LoVo (cell line): ENCODE measurements at regions not wholly inside any gene's neighbourhood (a gene's known extent, or its start where the extent isn't known, plus 50 kb on each side); places are given as distances from the start of the nearest gene placed in this dataset.
"Not testable (repeated sequence)": the region's sequence is repeated elsewhere in the genome, so short reads cannot be mapped to it uniquely, and the experiment has no call there.

ENCODE experiments used
- DNase-seq: peaks from one replicate; pipeline ENCODE4 v3.0.0-alpha.2; 2016; ENCODE audit warnings: low spot score

GRCh38 chrX:86887341-86887740 lies 630.3 kb upstream of the KLHL4 start:
- DNase-seq: no peak

- DNase-seq: no peak
Observed at GRCh38 chrX:86910027-86910426, 607.6 kb upstream of the KLHL4 start.

GRCh38 chrX:86910602-86911311 lies 606.8 kb upstream of the KLHL4 start:
- DNase-seq: no peak

GRCh38 chrX:86914569-86914968 lies 603.0 kb upstream of the KLHL4 start:
- DNase-seq: no peak

- no peak for DNase-seq
Observed at GRCh38 chrX:86917959-86918358, 599.6 kb upstream of the KLHL4 start.

- DNase-seq: no peak
Observed at GRCh38 chrX:86930419-86930818, 587.2 kb upstream of the KLHL4 start.

GRCh38 chrX:86935988-86936387 lies 581.6 kb upstream of the KLHL4 start:
- no peak for DNase-seq

GRCh38 chrX:86946569-86946968 lies 571.0 kb upstream of the KLHL4 start:
- peak; percentile 9 for DNase-seq

GRCh38 chrX:86964321-86964720 lies 553.3 kb upstream of the KLHL4 start:
- DNase-seq: no peak

GRCh38 chrX:86981326-86981879 lies 536.2 kb upstream of the KLHL4 start:
- DNase-seq: no peak

- not testable (repeated sequence) for DNase-seq
Observed at GRCh38 chrX:86987351-86987750, 530.3 kb upstream of the KLHL4 start.

- DNase-seq: no peak
Observed at GRCh38 chrX:87003031-87003430, 514.6 kb upstream of the KLHL4 start.

GRCh38 chrX:87005183-87005582 lies 512.4 kb upstream of the KLHL4 start:
- no peak for DNase-seq

- no peak for DNase-seq
Observed at GRCh38 chrX:87005885-87006284, 511.7 kb upstream of the KLHL4 start.

GRCh38 chrX:87006561-87006960 lies 511.0 kb upstream of the KLHL4 start:
- DNase-seq: no peak

- DNase-seq: no peak
Observed at GRCh38 chrX:87017210-87017609, 500.4 kb upstream of the KLHL4 start.

GRCh38 chrX:87033115-87033514 lies 484.5 kb upstream of the KLHL4 start:
- not testable (repeated sequence) for DNase-seq

- DNase-seq: no peak
Observed at GRCh38 chrX:87045352-87045751, 472.2 kb upstream of the KLHL4 start.

GRCh38 chrX:87049567-87049966 lies 468.0 kb upstream of the KLHL4 start:
- no peak for DNase-seq

GRCh38 chrX:87063642-87064041 lies 454.0 kb upstream of the KLHL4 start:
- no peak for DNase-seq

- DNase-seq: no peak
Observed at GRCh38 chrX:87064502-87064901, 453.1 kb upstream of the KLHL4 start.

- DNase-seq: no peak
Observed at GRCh38 chrX:87067795-87068369, 449.7 kb upstream of the KLHL4 start.

- DNase-seq: no peak
Observed at GRCh38 chrX:87078231-87078630, 439.4 kb upstream of the KLHL4 start.

- no peak for DNase-seq
Observed at GRCh38 chrX:87098477-87098876, 419.1 kb upstream of the KLHL4 start.
